Karpas-422 (cell line): ENCODE measurements at regions not wholly inside any gene's neighbourhood (a gene's known extent, or its start where the extent isn't known, plus 50 kb on each side); places are given as distances from the start of the nearest gene placed in this dataset.

Source experiments
- DNase-seq: peaks from one replicate; pipeline ENCODE4 v3.0.0-alpha.2; 2015
- H2AFZ ChIP-seq: fragments of 200-600 bp; sonication (generic); 2 replicates; pipeline ENCODE4 v1.6.1; 2014; ENCODE audit warnings: antibody characterized with exemption, low read length, mixed read lengths
- H3K27ac ChIP-seq: fragments of 200-600 bp; sonication (generic); 2 replicates; pipeline ENCODE4 v1.5.1; 2014; ENCODE audit warnings: mild to moderate bottlenecking, low read length, moderate library complexity
- H3K27me3 ChIP-seq: fragments of 200-600 bp; sonication (generic); 2 replicates; pipeline ENCODE4 v1.6.1; 2014; ENCODE audit warnings: low read length, mixed read lengths
- H3K36me3 ChIP-seq: fragments of 200-600 bp; sonication (generic); 2 replicates; pipeline ENCODE4 v1.6.1; 2014; ENCODE audit warnings: low read length, mixed read lengths; ENCODE audit not compliant: insufficient read depth
- H3K4me1 ChIP-seq: fragments of 200-600 bp; sonication (generic); 2 replicates; pipeline ENCODE4 v1.6.1; 2014; ENCODE audit warnings: mild to moderate bottlenecking, low read length, mixed read lengths
- H3K4me2 ChIP-seq: fragments of 200-600 bp; sonication (generic); 2 replicates; pipeline ENCODE4 v1.6.1; 2014; ENCODE audit warnings: low read length, low read depth, mild to moderate bottlenecking; ENCODE audit not compliant: poor library complexity, severe bottlenecking
- H3K4me3 ChIP-seq: fragments of 200-600 bp; sonication (generic); 2 replicates; pipeline ENCODE4 v1.5.1; 2014; ENCODE audit warnings: mild to moderate bottlenecking, antibody characterized with exemption, low read length, mixed read lengths
- H3K79me2 ChIP-seq: fragments of 200-600 bp; sonication (generic); 2 replicates; pipeline ENCODE4 v1.6.1; 2014; ENCODE audit warnings: mild to moderate bottlenecking, low read length, mixed read lengths
- H3K9ac ChIP-seq: fragments of 200-600 bp; sonication (generic); 2 replicates; pipeline ENCODE4 v1.6.0; 2014; ENCODE audit warnings: low read length
- H3K9me2 ChIP-seq: fragments of 200-600 bp; sonication (generic), shearing (Covaris generic); replicated peaks from 2 replicates; pipeline ENCODE4 v1.6.0; 2014; ENCODE audit warnings: mild to moderate bottlenecking, low read length, moderate library complexity; ENCODE audit not compliant: insufficient read depth
- H3K9me3 ChIP-seq: fragments of 300-700, 200-600 bp; sonication (generic); 2 replicates; pipeline ENCODE4 v1.6.1; 2014; ENCODE audit warnings: low read length, mixed read lengths
- H4K20me1 ChIP-seq: fragments of 200-600 bp; sonication (generic); 2 replicates; pipeline ENCODE4 v1.6.1; 2014; ENCODE audit warnings: mild to moderate bottlenecking, antibody characterized with exemption, low read length, low read depth; ENCODE audit not compliant: insufficient read depth

DNA sequence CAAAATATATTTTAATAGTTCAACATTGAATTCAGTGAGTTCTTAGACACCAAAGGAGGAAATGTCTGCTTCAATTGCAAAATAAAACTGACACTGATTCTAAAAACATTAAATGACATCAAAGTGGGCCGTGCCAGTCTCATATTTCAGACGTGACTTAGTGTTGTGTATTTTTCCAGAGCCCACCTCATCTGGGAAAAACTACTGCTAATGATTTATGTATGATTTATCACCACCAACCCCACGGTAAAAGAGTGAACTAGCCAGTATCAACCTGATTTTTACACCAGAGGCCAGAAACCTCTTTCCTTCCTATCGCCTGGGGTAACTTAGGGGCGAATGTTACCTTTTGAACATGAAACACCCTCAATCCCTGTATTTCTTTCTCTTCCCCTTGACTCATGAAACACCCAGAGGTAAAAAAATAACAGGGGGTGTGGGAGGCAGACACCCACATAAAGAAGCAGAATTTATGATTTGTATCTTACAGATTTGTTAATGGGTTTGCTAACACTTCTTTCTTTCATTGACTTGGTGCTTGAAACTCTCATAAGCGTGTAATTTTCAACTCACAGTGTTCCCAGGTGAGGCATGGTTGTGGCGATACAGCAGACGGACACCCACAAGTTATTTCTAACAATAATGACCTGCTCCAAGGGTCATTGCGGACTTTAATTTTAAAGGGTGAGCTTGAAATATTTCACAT, 56.4 kb upstream of the FANCC start:
- Histone ChIP-seq H3K4me1 (no peaks in the 10 kb centered on the region), H3K9me3 (no peaks in the 10 kb centered on the region), H3K9ac (no peak overlapping the region), H3K4me3 (no peak overlapping the region), H3K9me2 (no peaks in the 10 kb centered on the region), H3K27me3 (no peaks in the 10 kb centered on the region), H3K36me3 (no peaks in the 10 kb centered on the region), H3K79me2 (no peaks in the 10 kb centered on the region), H4K20me1 (no peaks in the 10 kb centered on the region), H3K4me2 (no peak overlapping the region), H2AFZ (no peak overlapping the region), H3K27ac (no peak overlapping the region)
- no peak for DNase-seq

DNA sequence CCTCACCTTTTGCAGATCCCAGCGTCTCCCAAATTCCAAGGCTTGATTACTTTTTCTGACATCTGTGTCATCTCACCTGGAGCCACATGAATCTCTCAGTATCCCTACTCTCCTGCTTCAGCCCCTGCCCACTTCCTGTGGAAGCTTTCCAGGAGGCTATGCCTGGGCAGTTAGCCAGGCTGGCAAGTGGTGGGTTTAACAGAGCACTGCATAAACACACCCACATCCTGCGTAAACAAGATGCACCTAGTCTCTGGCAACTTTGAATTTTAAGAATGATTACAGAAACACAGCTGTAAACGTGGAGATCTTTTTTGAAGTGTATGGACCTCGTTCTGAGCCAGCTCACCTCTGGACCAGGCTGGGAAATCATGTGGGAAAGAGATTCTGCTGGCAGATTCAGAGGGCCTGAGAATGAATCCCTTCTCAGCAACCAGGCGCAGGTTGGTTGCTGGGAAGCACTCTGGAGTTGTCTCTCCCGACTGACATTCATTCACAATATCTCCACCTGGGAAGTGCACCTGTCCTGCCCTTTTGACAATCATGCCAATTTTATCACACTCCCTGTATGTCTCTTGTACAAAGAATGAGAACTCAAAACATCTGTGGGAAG, 55.7 kb upstream of the FANCC start:
- DNase-seq: no peak
- Histone ChIP-seq H3K4me3 (no peak overlapping the region), H3K9me2 (no peaks in the 10 kb centered on the region), H3K4me1 (no peaks in the 10 kb centered on the region), H4K20me1 (no peaks in the 10 kb centered on the region), H3K4me2 (no peak overlapping the region), H3K27me3 (no peaks in the 10 kb centered on the region), H3K79me2 (no peaks in the 10 kb centered on the region), H3K9me3 (no peaks in the 10 kb centered on the region), H3K27ac (no peak overlapping the region), H2AFZ (no peak overlapping the region), H3K9ac (no peak overlapping the region), H3K36me3 (no peaks in the 10 kb centered on the region)

DNA sequence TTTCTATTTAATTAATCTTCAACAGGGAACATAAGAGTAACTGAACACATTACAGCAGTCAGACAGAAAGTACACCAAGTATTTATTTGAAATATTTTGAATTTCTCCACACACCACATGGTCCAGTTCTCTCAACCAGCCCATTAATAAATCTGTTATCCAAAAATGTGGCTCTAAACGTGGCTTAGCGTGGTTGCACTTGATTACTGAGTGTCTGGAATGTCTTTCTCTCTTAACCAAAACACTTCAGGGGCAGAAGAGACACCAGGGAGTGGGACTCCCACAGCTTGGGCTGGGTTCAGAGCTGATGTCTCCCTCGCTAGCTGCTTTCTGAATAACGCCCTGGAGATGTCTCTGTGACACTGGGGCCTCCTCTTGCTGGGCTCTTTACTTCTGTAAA, 52.6 kb upstream of the FANCC start:
- Histone ChIP-seq H3K4me1 (no peaks in the 10 kb centered on the region), H3K27me3 (no peaks in the 10 kb centered on the region), H2AFZ (no peak overlapping the region), H3K27ac (no peak overlapping the region), H3K9me2 (no peaks in the 10 kb centered on the region), H3K36me3 (no peaks in the 10 kb centered on the region), H4K20me1 (no peaks in the 10 kb centered on the region), H3K9ac (no peak overlapping the region), H3K4me2 (no peak overlapping the region), H3K9me3 (no peaks in the 10 kb centered on the region), H3K4me3 (no peak overlapping the region), H3K79me2 (no peaks in the 10 kb centered on the region)
- no peak for DNase-seq

DNA sequence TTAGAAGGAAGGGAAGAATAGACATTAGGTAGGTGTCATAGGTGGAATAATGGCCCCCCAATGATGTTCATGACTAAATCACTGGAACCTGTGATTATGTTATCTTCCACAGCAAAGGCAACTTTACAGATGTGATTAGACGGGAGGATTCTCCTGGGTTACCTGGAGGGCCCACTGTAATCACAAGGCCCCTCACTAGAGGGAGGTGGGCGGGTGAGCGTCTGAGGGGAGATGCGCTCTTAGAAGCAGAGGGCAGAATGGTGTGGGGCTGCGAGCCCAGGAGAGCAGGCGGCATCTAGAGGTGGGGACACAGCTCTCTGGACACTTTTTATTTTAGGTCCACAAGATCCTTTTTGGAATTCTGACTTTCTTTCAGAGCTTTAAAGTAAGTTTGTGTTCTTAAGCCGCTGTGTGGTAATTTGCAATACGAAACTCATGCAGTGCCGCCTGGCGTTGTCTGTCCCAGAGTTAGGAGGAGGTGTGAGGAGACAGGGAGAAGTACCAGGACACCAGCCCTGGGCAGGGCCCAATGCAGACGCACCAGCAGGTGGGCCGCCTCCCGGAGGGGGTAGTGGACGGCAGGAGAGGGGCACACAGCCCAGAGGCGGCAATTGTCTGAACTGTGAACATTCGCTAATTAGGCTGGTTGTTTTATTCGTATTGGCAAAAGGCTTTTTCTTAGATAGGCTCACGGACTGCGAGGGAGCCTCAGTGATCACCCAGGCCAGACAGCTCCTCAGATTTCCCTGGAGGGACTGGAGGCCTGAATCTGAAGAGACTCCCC, 51.1 kb upstream of the FANCC start:
- Histone ChIP-seq H3K79me2 (no peaks in the 10 kb centered on the region), H3K4me2 (no peak overlapping the region), H3K27me3 (0 out of 2 replicates have a peak, but pooled peaks cover 2% of the 10 kb centered on the region), H3K9me3 (no peaks in the 10 kb centered on the region), H3K27ac (no peak overlapping the region), H2AFZ (no peak overlapping the region), H3K4me1 (no peaks in the 10 kb centered on the region), H3K9me2 (no peaks in the 10 kb centered on the region), H3K36me3 (no peaks in the 10 kb centered on the region), H4K20me1 (no peaks in the 10 kb centered on the region), H3K9ac (no peak overlapping the region), H3K4me3 (no peak overlapping the region)
- DNase-seq: no peak
